ENCODE measurements at regions not wholly inside any gene's neighbourhood (a gene's known extent, or its start where the extent isn't known, plus 50 kb on each side); places are given as distances from the start of the nearest gene placed in this dataset.

- Histone ChIP-seq H3K4me3 (ENCODE audit: low read depth, low read length) (no peak overlapping the region), H3K36me3 (ENCODE audit: control insufficient read depth, insufficient read depth, low read length) (no peaks in the 10 kb centered on the region), H3K27me3 (ENCODE audit: control insufficient read depth, insufficient read depth, low read length) (no peaks in the 10 kb centered on the region)
- no peak for DNase-seq (ENCODE audit: low read depth)
- TF ChIP-seq CTCF (IDR thresholded peaks at IDR 0.05; ENCODE audit: insufficient read depth, low read length, poor library complexity, severe bottlenecking), result no peak
Observed at GRCh38 chrX:150014525-150014924, 76.2 kb upstream of the EOLA2 start.

GRCh38 chrX:150017868-150018267 lies 79.6 kb upstream of the EOLA2 start:
- no peak for TF ChIP-seq CTCF (IDR thresholded peaks at IDR 0.05; ENCODE audit: insufficient read depth, low read length, poor library complexity, severe bottlenecking)
- Histone ChIP-seq H3K4me3 (ENCODE audit: low read depth, low read length) (no peak overlapping the region), H3K27me3 (ENCODE audit: control insufficient read depth, insufficient read depth, low read length) (no peaks in the 10 kb centered on the region), H3K36me3 (ENCODE audit: control insufficient read depth, insufficient read depth, low read length) (no peaks in the 10 kb centered on the region)
- DNase-seq (ENCODE audit: low read depth), result no peak

- no peaks in the 10 kb centered on the region for H3K27me3 ChIP-seq (ENCODE audit: control insufficient read depth, insufficient read depth, low read length)
- H3K36me3 ChIP-seq (ENCODE audit: control insufficient read depth, insufficient read depth, low read length), result no peaks in the 10 kb centered on the region
- no peak for TF ChIP-seq CTCF (IDR thresholded peaks at IDR 0.05; ENCODE audit: insufficient read depth, low read length, poor library complexity, severe bottlenecking)
- H3K4me3 ChIP-seq (ENCODE audit: low read depth, low read length), result no peak overlapping the region
- no peak for DNase-seq (ENCODE audit: low read depth)
Observed at GRCh38 chrX:150018931-150019361, 80.7 kb upstream of the EOLA2 start.

- no peak overlapping the region for H3K4me3 ChIP-seq (ENCODE audit: low read depth, low read length)
- no peaks in the 10 kb centered on the region for H3K36me3 ChIP-seq (ENCODE audit: control insufficient read depth, insufficient read depth, low read length)
- no peak for TF ChIP-seq CTCF (IDR thresholded peaks at IDR 0.05; ENCODE audit: insufficient read depth, low read length, poor library complexity, severe bottlenecking)
- no peak for DNase-seq (ENCODE audit: low read depth)
- H3K27me3 ChIP-seq (ENCODE audit: control insufficient read depth, insufficient read depth, low read length), result no peaks in the 10 kb centered on the region
Observed at GRCh38 chrX:150028692-150029091, 90.4 kb upstream of the EOLA2 start.

- H3K27me3 ChIP-seq (ENCODE audit: control insufficient read depth, insufficient read depth, low read length), result no peaks in the 10 kb centered on the region
- DNase-seq (ENCODE audit: low read depth), result no peak
- H3K36me3 ChIP-seq (ENCODE audit: control insufficient read depth, insufficient read depth, low read length), result no peaks in the 10 kb centered on the region
- TF ChIP-seq CTCF (IDR thresholded peaks at IDR 0.05; ENCODE audit: insufficient read depth, low read length, poor library complexity, severe bottlenecking), result no peak
- no peak overlapping the region for H3K4me3 ChIP-seq (ENCODE audit: low read depth, low read length)
Observed at GRCh38 chrX:150032742-150033141, 94.5 kb upstream of the EOLA2 start.

- H3K27me3 ChIP-seq (ENCODE audit: control insufficient read depth, insufficient read depth, low read length), result no peaks in the 10 kb centered on the region
- no peak for TF ChIP-seq CTCF (IDR thresholded peaks at IDR 0.05; ENCODE audit: insufficient read depth, low read length, poor library complexity, severe bottlenecking)
Observed at GRCh38 chrX:150034788-150035187, 96.5 kb upstream of the EOLA2 start.

More at GRCh38 chrX:150034788-150035187, 96.5 kb upstream of the EOLA2 start:
- Histone ChIP-seq H3K4me3 (ENCODE audit: low read depth, low read length) (no peak overlapping the region), H3K36me3 (ENCODE audit: control insufficient read depth, insufficient read depth, low read length) (no peaks in the 10 kb centered on the region)
- DNase-seq (ENCODE audit: low read depth), result no peak
